SK-MEL-5 (cell line): ENCODE measurements at regions not wholly inside any gene's neighbourhood (a gene's known extent, or its start where the extent isn't known, plus 50 kb on each side); places are given as distances from the start of the nearest gene placed in this dataset.

Source experiments
- DNase-seq: peaks from one replicate; pipeline ENCODE4 v3.0.0-alpha.2; 2016; ENCODE audit warnings: low read depth, low spot score
- in situ Hi-C: cut with HindIII; loops from 2 replicates; pipeline ENCODE4 v1.10.0; 2016; ENCODE audit warnings: low sequenced_read_pairs, high pct_unique_total_duplicates, low pct_unique_long_range_greater_than_20kb

DNA sequence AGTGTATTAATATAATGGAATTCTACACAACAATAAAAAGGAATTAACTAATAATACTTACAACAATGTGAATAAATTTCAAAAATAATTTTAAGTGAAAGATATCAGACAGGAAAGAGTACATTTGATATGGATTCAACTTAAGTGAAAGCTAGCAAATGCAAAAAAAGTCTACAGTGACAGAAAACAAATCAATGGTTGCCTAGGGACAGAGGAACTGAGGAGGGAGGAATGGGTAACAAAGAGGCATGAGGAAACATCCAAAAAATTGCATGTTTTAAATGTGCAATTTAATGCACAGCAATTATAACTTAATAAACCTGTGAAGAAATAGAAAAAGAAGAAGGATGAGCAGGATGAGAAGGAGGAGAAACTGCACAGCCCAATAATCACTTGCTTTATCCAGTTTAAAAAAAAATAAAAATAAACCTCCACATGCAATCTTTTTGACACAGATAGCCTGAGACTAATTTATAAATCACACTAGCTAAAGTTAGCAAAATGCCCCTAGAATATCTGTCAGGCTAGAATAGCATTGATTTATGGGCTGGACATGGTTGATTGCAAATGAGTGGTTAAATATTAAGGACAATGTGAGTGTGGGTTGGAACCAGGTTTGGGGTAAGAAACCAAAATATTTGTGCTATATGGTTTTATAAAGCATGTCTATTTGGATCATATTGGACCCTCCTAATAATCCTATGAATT is 1089.1 kb downstream of the TRHDE start:
- DNase-seq = no peak
- in situ Hi-C loops = no loop called here

DNA sequence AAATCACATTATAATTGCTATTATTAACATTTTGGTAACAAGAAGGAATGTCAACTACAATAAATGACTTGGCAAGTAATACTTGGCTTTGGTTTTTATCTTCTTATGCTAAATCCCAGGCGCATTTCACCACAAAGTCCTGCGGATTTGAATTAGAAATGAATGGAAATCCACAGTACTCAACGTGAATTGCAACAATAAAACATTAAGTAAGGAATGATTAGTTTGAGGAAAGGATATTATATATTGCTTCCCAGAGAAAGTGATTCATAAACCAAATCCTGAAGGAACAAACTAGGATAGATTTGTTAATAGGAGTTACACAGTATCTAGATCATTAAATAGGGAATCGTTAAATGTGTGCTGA is 1089.7 kb downstream of the TRHDE start:
- no peak for DNase-seq
- in situ Hi-C loops = no loop called here

DNA sequence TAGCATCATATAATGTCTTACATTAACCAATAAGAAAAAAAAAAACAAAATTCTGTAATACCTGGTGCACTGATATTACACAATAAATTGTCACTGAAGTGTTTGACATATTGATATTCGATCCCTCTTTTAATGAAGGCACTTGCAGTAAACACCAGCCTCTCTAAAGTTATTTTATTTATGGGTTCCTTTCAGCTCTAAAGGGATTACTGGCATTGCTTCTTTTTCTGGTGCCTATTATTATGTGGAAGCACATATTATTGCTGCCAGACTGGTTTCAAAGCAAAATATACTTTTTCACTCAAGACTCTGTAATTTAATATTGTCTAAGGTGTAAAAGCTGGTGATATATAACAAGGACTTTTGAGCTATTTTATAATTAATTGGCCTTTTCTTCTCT is 1090.5 kb downstream of the TRHDE start:
- no peak for DNase-seq
- in situ Hi-C loops = no loop called here

DNA sequence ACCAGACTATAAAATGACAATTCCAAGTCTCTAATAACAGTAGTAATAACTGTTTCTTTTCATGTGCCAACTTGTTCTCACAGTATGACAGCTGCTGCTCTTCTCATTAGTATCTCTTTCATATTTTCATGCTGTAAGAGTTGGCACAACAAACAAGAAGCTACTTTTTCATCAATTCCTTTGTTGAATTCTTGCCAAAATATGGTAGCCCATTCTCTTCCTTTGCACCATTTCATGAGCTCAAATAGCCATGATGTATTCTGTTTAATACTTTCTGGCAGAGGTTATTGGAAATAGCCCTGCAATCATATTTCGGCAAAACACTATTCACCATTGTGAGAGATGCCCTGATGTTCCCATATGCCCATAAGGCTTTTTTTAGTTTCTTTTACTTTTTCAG is 1100.7 kb downstream of the TRHDE start:
- in situ Hi-C loops = no loop called here

GRCh38 chr12:73374360-73374759 is 1102.2 kb downstream of the TRHDE start:
- in situ Hi-C loops = no loop called here
- DNase-seq = no peak

More for the DNA sequence above, 1100.7 kb downstream of the TRHDE start:
- DNase-seq = no peak

GRCh38 chr12:73383584-73384222 is 1111.5 kb downstream of the TRHDE start:
- no peak for DNase-seq
- in situ Hi-C loops = no loop called here

GRCh38 chr12:73384592-73384991 is 1112.4 kb downstream of the TRHDE start:
- in situ Hi-C loops = no loop called here
- no peak for DNase-seq

- DNase-seq = no peak
These were observed 1118.1 kb downstream of the TRHDE start for GRCh38 chr12:73390261-73390660.

DNA sequence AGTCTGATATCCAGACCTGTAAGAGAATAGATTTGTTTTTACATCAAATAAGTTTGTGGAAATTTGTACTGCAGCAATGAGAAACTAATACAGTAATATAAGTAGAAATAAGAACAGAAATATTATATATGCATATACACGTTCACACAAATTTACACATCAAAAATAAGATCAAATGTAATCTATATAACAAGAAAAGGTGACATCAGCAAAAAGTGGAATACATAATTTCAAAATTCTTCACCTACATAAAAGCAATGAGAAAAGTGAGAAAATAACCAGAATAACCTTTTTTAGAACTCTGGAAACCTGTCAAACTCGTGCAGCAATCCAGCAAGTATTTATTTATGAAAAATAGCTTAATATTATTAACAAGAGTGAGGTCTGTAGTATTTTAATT is 1124.6 kb upstream of the ATXN7L3B start:
- in situ Hi-C loops = no loop called here
- no peak for DNase-seq

More at GRCh38 chr12:73390261-73390660, 1118.1 kb downstream of the TRHDE start:
- in situ Hi-C loops = no loop called here

DNA sequence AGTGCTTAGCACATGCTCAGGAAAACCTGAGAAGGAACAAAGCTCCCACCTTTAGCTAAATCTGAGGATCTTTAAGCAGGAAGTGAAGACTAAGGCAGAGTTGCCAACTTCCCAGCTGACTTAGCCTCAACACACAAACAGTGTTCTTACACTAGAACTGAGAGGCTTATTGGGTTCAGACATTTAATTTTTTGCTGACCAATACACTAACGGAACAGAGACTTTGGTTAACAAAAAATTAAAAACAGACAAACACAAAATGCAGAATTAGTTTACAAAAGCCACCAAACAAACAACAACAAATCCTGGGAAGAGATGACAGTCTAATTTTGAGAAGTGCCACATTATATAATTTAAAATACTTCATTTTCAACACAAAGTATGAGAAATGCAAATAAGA is 1123.7 kb upstream of the ATXN7L3B start:
- in situ Hi-C loops = no loop called here
- no peak for DNase-seq

- in situ Hi-C loops = no loop called here
These were observed 1122.7 kb upstream of the ATXN7L3B start for GRCh38 chr12:73414926-73415325.

DNA sequence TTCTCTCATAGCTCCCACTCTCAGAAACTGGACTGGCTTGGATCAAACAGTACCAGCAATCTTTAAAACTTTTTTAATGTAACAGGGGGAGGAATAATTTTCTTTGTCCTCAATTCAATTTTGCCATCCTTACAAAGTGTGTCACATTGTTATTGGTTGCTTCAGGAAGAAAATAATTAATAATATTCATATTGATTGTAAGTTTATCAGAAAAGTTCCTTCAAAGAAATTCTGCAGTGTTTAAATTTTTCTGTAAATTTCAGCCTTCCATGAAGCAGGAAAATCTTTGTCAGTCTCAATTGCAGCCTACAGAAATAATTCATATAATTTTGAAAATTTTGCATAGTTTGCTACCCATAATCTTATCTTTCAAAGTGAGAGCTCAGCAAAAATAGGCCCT is 1119.1 kb upstream of the ATXN7L3B start:
- in situ Hi-C loops = no loop called here

More at GRCh38 chr12:73414926-73415325, 1122.7 kb upstream of the ATXN7L3B start:
- no peak for DNase-seq

GRCh38 chr12:73421832-73422231 is 1115.8 kb upstream of the ATXN7L3B start:
- in situ Hi-C loops = no loop called here
- no peak for DNase-seq

More for the DNA sequence above, 1119.1 kb upstream of the ATXN7L3B start:
- no peak for DNase-seq

DNA sequence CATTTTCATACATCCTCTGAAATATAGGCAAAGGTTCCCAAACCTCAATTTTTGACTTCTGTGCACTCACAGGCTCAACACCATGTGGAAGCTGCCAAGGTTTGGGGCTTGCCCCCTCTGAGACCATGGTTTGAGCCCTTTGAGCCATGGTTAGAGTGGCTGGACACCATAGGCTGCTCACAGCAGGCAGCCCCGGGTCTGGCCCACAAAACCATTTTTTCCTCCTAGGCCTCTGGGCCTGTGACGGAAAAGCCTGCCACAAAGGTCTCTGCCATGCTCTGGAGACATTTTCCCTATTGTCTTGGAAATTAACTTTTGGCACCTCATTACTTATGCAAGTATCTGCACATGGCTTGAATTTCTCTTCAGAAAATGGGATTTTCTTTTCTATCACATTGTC is 1113.2 kb upstream of the ATXN7L3B start:
- in situ Hi-C loops = no loop called here
- no peak for DNase-seq

DNA sequence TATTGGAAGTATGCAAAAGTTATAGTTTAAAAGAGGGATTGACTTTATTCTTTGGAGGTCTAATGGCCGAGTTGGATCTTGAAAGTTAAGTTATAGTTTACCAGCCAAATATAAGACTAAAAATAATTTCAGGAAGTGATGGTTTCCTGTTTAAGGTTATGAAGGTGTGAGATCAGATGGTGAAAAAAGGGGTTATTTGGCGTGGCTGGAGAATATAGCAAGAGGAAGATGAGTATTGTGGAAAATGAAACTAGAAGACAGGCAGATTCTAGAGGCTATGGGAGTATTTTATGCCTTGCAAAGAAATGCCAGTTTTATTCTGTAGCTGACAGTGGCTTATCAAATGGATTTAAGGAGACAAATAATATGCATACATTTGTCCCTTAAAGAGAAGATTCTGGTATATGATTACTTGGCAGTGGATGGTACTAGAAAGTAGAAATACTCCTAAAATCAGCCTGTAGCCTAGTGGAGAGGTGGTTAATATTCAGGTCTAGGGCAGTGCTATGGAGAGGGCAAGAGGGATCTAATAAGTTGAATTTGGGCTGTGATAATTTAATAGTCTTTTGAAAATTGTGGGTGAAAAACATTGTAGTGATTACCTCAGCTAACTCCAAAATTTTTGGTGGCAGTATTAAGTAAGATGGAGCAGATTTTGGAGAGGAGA is 1091.8 kb upstream of the ATXN7L3B start:
- in situ Hi-C loops = no loop called here
- no peak for DNase-seq

- DNase-seq = no peak
- in situ Hi-C loops = no loop called here
These were observed 1084.8 kb upstream of the ATXN7L3B start for GRCh38 chr12:73452672-73453469.

DNA sequence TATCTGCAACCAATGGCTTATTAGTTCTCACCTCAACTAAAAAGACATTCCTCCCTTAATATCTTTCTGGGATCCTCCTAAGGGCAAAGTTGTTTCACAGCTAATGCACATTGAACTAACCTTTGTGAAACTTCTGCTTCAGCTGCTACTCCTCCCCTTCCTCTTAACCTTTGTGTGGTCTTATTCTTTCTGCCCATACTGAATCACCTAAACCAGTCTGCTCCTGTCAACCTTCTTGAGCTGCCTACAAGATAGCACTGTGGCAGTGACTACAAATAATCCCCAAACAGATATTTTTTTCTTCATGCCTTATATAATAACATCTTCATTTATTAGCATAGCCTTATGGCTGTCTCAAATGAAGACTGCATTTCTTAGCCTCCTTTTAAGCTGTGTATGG is 1077.4 kb upstream of the ATXN7L3B start:
- in situ Hi-C loops = no loop called here
- no peak for DNase-seq

GRCh38 chr12:73465106-73465505 is 1072.5 kb upstream of the ATXN7L3B start:
- in situ Hi-C loops = no loop called here
- no peak for DNase-seq
